CD4-positive, alpha-beta memory T cell (primary cell): ENCODE measurements at regions not wholly inside any gene's neighbourhood (a gene's known extent, or its start where the extent isn't known, plus 50 kb on each side); places are given as distances from the start of the nearest gene placed in this dataset.

Source experiments
- CTCF ChIA-PET: fragments of 350-600 bp; sonication (Branson Sonifier 250); formaldehyde crosslinking; loops from one replicate; lab custom pipeline; 2021; ENCODE audit warnings: inconsistent platforms; ENCODE audit not compliant: partially characterized antibody; lab: Charles Lee
- POLR2A ChIA-PET: fragments of 350-600 bp; sonication (Branson Sonifier 250); formaldehyde crosslinking; loops from one replicate; lab custom pipeline; 2021; ENCODE audit not compliant: partially characterized antibody; lab: Charles Lee
- DNase-seq, 5 donors: peaks; one replicate each; pipeline versions ENCODE4 v3.0.0 to v3.0.0-alpha.2; 2020 to 2022; ENCODE audit warnings: mixed read lengths in 1 of 5
- H3K27ac ChIP-seq: one replicate; pipeline ENCODE4 v1.7.0; 2013; ENCODE audit warnings: low read depth, low read length
- H3K27me3 ChIP-seq: 2 replicates; pipeline ENCODE4 v1.7.0; 2013; ENCODE audit warnings: mild to moderate bottlenecking, low read length, moderate library complexity; ENCODE audit not compliant: insufficient read depth
- H3K36me3 ChIP-seq: 2 replicates; pipeline ENCODE4 v1.7.0; 2013; ENCODE audit warnings: mild to moderate bottlenecking, low read length, moderate library complexity; ENCODE audit not compliant: insufficient read depth
- H3K4me1 ChIP-seq: 2 replicates; pipeline ENCODE4 v1.7.0; 2013; ENCODE audit warnings: mild to moderate bottlenecking, low read length, moderate library complexity; ENCODE audit not compliant: insufficient read depth
- H3K4me3 ChIP-seq, 2 donors: one replicate each; pipeline ENCODE4 v1.7.0; 2013; ENCODE audit warnings: low read length in 2 of 2, mild to moderate bottlenecking in 1 of 2
- H3K9me3 ChIP-seq, 2 donors: one replicate each; pipeline ENCODE4 v1.7.0; 2013; ENCODE audit warnings: low read length in 2 of 2, control low read depth in 1 of 2; ENCODE audit not compliant: control insufficient read depth in 1 of 2
- H3K27ac Mint-ChIP-seq, 7 donors: one replicate each; pipeline ENCODE4 v1.8.0; 2020 to 2021; ENCODE audit warnings: mixed read lengths in 7 of 7, mild to moderate bottlenecking in 6 of 7, inconsistent platforms in 3 of 7, moderate library complexity in 3 of 7
- H3K27me3 Mint-ChIP-seq, 2 donors: one replicate each; pipeline ENCODE4 v1.8.0; 2020 to 2021; ENCODE audit warnings: mixed read lengths in 2 of 2
- H3K36me3 Mint-ChIP-seq, 2 donors: one replicate each; pipeline ENCODE4 v1.8.0; 2020 to 2021; ENCODE audit warnings: mixed read lengths in 2 of 2, inconsistent platforms in 1 of 2, mild to moderate bottlenecking in 1 of 2
- H3K4me1 Mint-ChIP-seq, 4 donors: one replicate each; pipeline ENCODE4 v1.8.0; 2020 to 2021; ENCODE audit warnings: mixed read lengths in 4 of 4, mild to moderate bottlenecking in 1 of 4
- H3K4me3 Mint-ChIP-seq, 8 donors: one replicate each; pipeline ENCODE4 v1.8.0; 2020 to 2021; ENCODE audit warnings: mixed read lengths in 8 of 8, mild to moderate bottlenecking in 7 of 8, moderate library complexity in 6 of 8, inconsistent platforms in 3 of 8
- H3K9me3 Mint-ChIP-seq, 8 donors: one replicate each; pipeline ENCODE4 v1.8.0; 2020 to 2021; ENCODE audit warnings: mixed read lengths in 8 of 8, mild to moderate bottlenecking in 5 of 8, inconsistent platforms in 3 of 8, moderate library complexity in 1 of 8
- intact Hi-C: fragments of 100-400 bp; cut with micrococcal nuclease; formaldehyde crosslinking; loops from one replicate; pipeline ENCODE4 v1.15.1; 2023

- ChIA-PET CTCF (no interaction called here), POLR2A (no interaction called here)
- Histone ChIP-seq H3K27me3 (no peaks in the 10 kb centered on the region), H3K4me1 (no peaks in the 10 kb centered on the region), H3K27ac (no peak overlapping the region), H3K4me3 (no peak overlapping the region), H3K36me3 (no peaks in the 10 kb centered on the region), H3K9me3 (no peaks in the 10 kb centered on the region)
- Mint-ChIP-seq H3K4me3 (no peak overlapping the region), H3K9me3 (no peaks in the 10 kb centered on the region), H3K27me3 (peaks cover 6 to 9% of the 10 kb centered on the region in 2 donors), H3K27ac (no peak overlapping the region), H3K4me1 (no peaks in the 10 kb centered on the region), H3K36me3 (no peaks in the 10 kb centered on the region)
- DNase-seq = no peak
- intact Hi-C loops = no loop called here
Measured at GRCh38 chr21:35940074-35940927, 120.0 kb downstream of the SETD4 start.

GRCh38 chr21:35938446-35938845 is 121.9 kb downstream of the SETD4 start:
- H3K9me3 Mint-ChIP-seq = no peaks in the 10 kb centered on the region
- intact Hi-C loops = no loop called here
- H3K4me3 ChIP-seq = no peak overlapping the region
- H3K4me1 Mint-ChIP-seq = no peaks in the 10 kb centered on the region
- no peaks in the 10 kb centered on the region for H3K36me3 ChIP-seq
- no peak overlapping the region for H3K4me3 Mint-ChIP-seq
- CTCF ChIA-PET = no interaction called here
- no peaks in the 10 kb centered on the region for H3K27me3 ChIP-seq
- H3K27me3 Mint-ChIP-seq = peaks cover 6 to 9% of the 10 kb centered on the region in 2 donors
- DNase-seq = no peak
- no peaks in the 10 kb centered on the region for H3K36me3 Mint-ChIP-seq
- no peak overlapping the region for H3K27ac Mint-ChIP-seq
- H3K9me3 ChIP-seq = no peaks in the 10 kb centered on the region
- no peaks in the 10 kb centered on the region for H3K4me1 ChIP-seq
- POLR2A ChIA-PET = no interaction called here
- H3K27ac ChIP-seq = no peak overlapping the region

GRCh38 chr21:35933466-35933865 is 126.9 kb downstream of the SETD4 start:
- ChIA-PET CTCF (interaction anchor here (0.5 kb wide), 1 partner anchor 26 kb away, joined by 4 read pairs; no protein-coding TSS in a partner anchor), POLR2A (no interaction called here)
- intact Hi-C loops = no loop called here
- Mint-ChIP-seq H3K27ac (no peak overlapping the region), H3K4me1 (no peaks in the 10 kb centered on the region), H3K4me3 (no peak overlapping the region), H3K27me3 (peaks cover 1 to 2% of the 10 kb centered on the region in 2 donors), H3K36me3 (no peaks in the 10 kb centered on the region), H3K9me3 (no peaks in the 10 kb centered on the region)
- no peak for DNase-seq
- H3K27ac ChIP-seq = no peak overlapping the region
- H3K4me1 ChIP-seq = no peaks in the 10 kb centered on the region
- no peaks in the 10 kb centered on the region for H3K27me3 ChIP-seq
- no peaks in the 10 kb centered on the region for H3K36me3 ChIP-seq
- no peaks in the 10 kb centered on the region for H3K9me3 ChIP-seq
- no peak overlapping the region for H3K4me3 ChIP-seq

- POLR2A ChIA-PET = no interaction called here
- peak in 1 of 5 donors; percentile 5 for DNase-seq
- Histone ChIP-seq H3K27me3 (no peaks in the 10 kb centered on the region), H3K4me1 (no peaks in the 10 kb centered on the region), H3K9me3 (no peaks in the 10 kb centered on the region), H3K4me3 (no peak overlapping the region), H3K36me3 (no peaks in the 10 kb centered on the region), H3K27ac (no peak overlapping the region)
- Mint-ChIP-seq H3K36me3 (no peaks in the 10 kb centered on the region), H3K4me3 (no peak overlapping the region), H3K27me3 (peaks cover 2% of the 10 kb centered on the region in 2 donors), H3K27ac (no peak overlapping the region), H3K4me1 (no peaks in the 10 kb centered on the region), H3K9me3 (no peaks in the 10 kb centered on the region)
- CTCF ChIA-PET = no interaction called here
- intact Hi-C loops = no loop called here
Measured at GRCh38 chr21:35932232-35932911, 128.0 kb downstream of the SETD4 start.

GRCh38 chr21:35929901-35930300 is 130.4 kb downstream of the SETD4 start:
- Histone ChIP-seq H3K27me3 (no peaks in the 10 kb centered on the region), H3K4me1 (no peaks in the 10 kb centered on the region), H3K9me3 (no peaks in the 10 kb centered on the region), H3K36me3 (no peaks in the 10 kb centered on the region), H3K27ac (no peak overlapping the region), H3K4me3 (no peak overlapping the region)
- H3K27me3 Mint-ChIP-seq = peaks cover 8 to 14% of the 10 kb centered on the region in 2 donors
- no peak for DNase-seq
- H3K27ac Mint-ChIP-seq = no peak overlapping the region
- no peaks in the 10 kb centered on the region for H3K4me1 Mint-ChIP-seq
- H3K36me3 Mint-ChIP-seq = no peaks in the 10 kb centered on the region
- intact Hi-C loops = no loop called here
- POLR2A ChIA-PET = no interaction called here
- CTCF ChIA-PET = no interaction called here
- no peaks in the 10 kb centered on the region for H3K9me3 Mint-ChIP-seq
- no peak overlapping the region for H3K4me3 Mint-ChIP-seq

- Histone ChIP-seq H3K4me3 (no peak overlapping the region), H3K27ac (no peak overlapping the region), H3K4me1 (no peaks in the 10 kb centered on the region), H3K27me3 (peaks cover under 1% of the 10 kb centered on the region), H3K36me3 (no peaks in the 10 kb centered on the region), H3K9me3 (no peaks in the 10 kb centered on the region)
- intact Hi-C loops = no loop called here
- Mint-ChIP-seq H3K4me1 (no peaks in the 10 kb centered on the region), H3K36me3 (no peaks in the 10 kb centered on the region), H3K4me3 (no peak overlapping the region), H3K27me3 (peaks cover 14 to 29% of the 10 kb centered on the region in 2 donors), H3K9me3 (no peaks in the 10 kb centered on the region), H3K27ac (no peak overlapping the region)
- CTCF ChIA-PET = no interaction called here
- DNase-seq = no peak
- POLR2A ChIA-PET = no interaction called here
Measured at GRCh38 chr21:35927262-35927661, 133.1 kb downstream of the SETD4 start.

GRCh38 chr21:35926003-35926740 is 134.2 kb downstream of the SETD4 start:
- no peak for DNase-seq
- no peaks in the 10 kb centered on the region for H3K36me3 Mint-ChIP-seq
- Histone ChIP-seq H3K27me3 (peaks cover 3% of the 10 kb centered on the region), H3K4me3 (no peak overlapping the region), H3K4me1 (no peaks in the 10 kb centered on the region), H3K9me3 (no peaks in the 10 kb centered on the region), H3K36me3 (no peaks in the 10 kb centered on the region), H3K27ac (no peak overlapping the region)
- intact Hi-C loops = no loop called here
- ChIA-PET CTCF (no interaction called here), POLR2A (no interaction called here)
- H3K9me3 Mint-ChIP-seq = no peaks in the 10 kb centered on the region
- peaks cover 19 to 32% of the 10 kb centered on the region in 2 donors for H3K27me3 Mint-ChIP-seq
- H3K4me1 Mint-ChIP-seq = no peaks in the 10 kb centered on the region
- H3K27ac Mint-ChIP-seq = no peak overlapping the region
- H3K4me3 Mint-ChIP-seq = no peak overlapping the region
